GM21423 (cell line): ENCODE measurements at regions not wholly inside any gene's neighbourhood (a gene's known extent, or its start where the extent isn't known, plus 50 kb on each side); places are given as distances from the start of the nearest gene placed in this dataset.

Experiments used
- ATAC-seq: cut with Tn5 transposase; IDR thresholded peaks from one replicate; pipeline ENCODE4 v1.9.1; 2021; ENCODE audit warnings: mild to moderate bottlenecking, moderate library complexity; ENCODE audit not compliant: unreplicated experiment

DNA sequence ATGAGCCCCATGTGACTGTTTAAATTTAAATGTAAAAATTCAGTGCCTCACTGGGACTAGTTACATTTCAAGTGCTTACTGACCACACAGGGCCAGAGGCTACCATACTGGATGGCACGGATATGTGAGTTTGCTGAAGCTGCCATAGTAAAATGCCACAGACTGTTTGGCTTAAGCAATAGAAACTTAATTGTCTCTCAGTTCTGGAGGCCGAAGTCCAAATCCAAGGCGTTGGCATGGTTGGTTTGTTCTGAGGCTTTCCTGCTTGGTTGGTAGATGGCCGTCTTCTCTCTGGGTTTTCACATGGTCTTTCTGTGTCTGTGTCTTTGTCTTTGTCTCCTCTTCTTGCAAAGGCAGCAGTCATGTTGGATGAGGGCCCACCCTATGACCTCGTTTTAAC lies 878.9 kb upstream of the RBFOX1 start:
- no peak for ATAC-seq

GRCh38 chr16:6447021-6447790 lies 885.4 kb upstream of the RBFOX1 start:
- no peak for ATAC-seq

- no peak for ATAC-seq
Observed at GRCh38 chr16:6446370-6446769, 886.3 kb upstream of the RBFOX1 start.

DNA sequence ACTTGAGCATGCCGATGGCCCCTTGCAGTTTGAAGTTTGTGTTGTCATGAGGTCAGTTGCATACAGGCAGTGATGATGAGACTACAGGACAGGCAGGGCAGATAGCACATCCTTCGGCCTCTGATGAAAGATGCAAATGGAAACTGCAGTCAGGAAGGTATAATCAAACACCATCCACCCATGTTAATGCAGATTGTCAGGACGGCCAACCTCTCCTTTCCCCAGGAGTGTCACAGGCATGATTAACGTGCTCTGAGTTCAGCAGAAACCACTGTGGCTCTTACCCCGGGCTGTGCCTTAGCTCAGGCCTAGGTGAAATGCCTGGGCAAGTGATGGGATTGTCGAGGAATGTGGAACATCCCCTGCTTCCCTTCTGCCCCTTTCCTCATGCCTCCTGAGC lies 893.5 kb upstream of the RBFOX1 start:
- ATAC-seq = no peak

DNA sequence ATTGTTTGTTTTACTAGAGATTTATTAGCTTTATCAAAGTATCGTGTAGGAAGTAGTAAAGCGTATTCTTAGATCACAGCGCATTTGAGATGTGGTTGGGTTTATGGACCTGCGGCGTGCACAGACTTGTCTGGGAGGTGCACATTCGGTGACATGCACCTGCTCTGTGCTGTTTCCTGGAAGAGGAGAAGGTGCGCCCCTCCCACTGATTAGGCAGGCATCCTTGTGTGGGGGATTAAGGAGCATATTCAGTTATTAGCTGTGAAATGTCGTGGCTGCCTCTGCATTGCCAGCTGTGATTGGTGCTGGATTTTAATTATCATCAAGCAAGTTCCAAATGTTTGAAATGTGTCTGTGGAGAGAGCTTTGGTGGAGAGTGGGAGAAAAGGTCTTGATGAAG lies 903.8 kb upstream of the RBFOX1 start:
- no peak for ATAC-seq

- no peak for ATAC-seq
Observed at GRCh38 chr16:6427621-6428020, 905.0 kb upstream of the RBFOX1 start.

DNA sequence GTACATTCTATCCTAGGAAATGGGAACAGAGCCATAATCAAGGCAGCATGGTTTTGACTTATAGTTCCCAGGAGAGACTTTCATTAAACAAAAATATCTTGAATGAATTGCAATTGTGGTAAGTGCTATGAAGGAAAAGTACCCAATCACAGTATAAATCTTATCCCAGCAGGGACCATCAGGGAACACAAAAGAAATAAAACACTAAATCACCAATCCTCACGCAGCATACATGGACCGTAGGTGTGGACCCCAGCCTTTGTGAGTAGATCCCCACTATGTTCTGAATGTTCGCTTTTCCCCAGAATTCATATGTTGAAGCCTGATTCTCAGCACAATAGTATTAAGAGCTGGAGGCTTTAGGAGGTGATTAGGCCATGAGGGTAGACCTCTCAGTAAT lies 925.0 kb upstream of the RBFOX1 start:
- ATAC-seq = no peak

DNA sequence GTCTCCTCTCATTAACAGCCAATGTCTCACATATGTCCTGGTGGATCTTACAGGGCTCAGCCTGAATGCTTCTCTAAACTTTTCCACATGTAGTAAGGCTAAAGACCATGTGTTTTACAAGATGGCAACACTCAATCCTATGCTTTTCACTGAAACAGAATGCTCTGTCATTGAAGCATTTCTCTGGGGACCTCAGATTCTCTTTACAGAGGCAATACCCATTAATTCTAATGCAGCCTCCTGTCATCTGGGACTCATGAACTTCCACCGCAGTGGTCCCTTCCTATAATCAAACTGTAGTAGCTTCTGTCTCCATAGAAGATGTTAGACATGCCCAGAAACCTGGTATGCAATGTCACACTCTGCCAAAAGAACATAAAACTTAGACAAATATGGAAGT lies 926.6 kb upstream of the RBFOX1 start:
- ATAC-seq = no peak

GRCh38 chr16:6382924-6383459 lies 949.7 kb upstream of the RBFOX1 start:
- ATAC-seq = no peak

GRCh38 chr16:6381896-6382295 lies 950.7 kb upstream of the RBFOX1 start:
- no peak for ATAC-seq

GRCh38 chr16:6377956-6378355 lies 954.7 kb upstream of the RBFOX1 start:
- no peak for ATAC-seq

DNA sequence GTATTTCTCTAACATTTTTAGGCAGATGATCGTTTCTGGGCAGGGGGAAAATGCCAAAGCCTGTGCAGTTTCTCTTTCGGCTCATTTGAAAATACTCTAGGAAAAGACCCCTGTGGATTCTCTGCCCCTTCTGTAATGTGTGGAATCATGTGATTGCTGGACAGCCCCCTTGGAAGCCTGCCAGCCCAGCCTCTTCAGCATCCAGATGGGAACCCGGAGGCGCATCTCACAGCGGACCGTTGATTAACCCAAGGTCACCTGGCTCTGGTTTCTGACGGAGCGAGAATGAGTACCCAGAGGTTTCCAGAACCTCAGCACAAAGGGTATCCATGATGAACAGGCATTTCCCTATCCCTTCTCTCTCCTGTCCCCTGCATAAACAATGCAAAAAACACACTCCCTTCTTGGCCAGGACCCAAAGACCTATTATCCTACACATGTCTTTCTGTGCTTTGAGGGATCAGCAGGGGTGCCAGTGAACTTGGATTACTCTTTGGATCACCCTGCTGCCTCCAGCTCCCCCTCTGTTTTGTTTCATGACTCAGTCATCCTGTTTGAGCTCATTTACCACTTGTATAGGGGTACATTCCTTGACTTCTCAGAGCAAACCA lies 957.1 kb upstream of the RBFOX1 start:
- no peak for ATAC-seq

- ATAC-seq = no peak
Observed at GRCh38 chr16:6374821-6375220, 957.8 kb upstream of the RBFOX1 start.

GRCh38 chr16:6364846-6365245 lies 967.8 kb upstream of the RBFOX1 start:
- no peak for ATAC-seq

DNA sequence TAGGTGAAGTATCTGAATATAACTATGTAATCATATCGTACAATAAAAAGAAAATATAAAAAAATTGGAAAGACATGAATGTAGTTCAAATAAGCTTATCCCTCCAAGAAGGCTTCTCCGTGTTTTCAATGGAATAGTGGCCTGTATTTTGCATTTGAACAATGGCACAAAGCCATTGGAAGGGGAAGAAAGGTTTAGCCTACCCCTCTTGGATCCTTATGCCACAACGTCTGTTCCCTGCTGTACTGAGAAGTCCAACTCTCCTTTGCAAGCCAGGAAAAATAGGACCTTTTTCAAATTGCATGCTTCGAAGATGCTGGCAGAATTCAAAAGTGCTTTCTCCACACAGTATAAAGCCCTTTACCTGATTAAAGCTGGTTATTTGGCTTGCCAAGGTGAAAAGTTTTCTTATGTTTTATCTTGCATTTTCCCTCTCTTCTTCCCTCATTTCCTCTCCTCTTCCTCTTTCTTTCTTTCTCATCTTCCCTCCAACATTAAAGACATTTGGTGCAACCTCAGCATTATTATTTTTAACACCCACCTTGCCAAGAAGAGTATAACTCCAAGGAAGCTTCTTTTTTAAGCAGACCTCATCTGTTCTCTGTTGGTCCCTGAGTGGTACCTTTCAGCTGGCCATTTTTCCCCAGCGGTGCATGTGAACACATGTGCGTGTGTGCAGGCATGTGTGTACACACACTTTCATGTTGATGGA lies 968.6 kb upstream of the RBFOX1 start:
- ATAC-seq = no peak

GRCh38 chr16:6363396-6363795 lies 969.2 kb upstream of the RBFOX1 start:
- no peak for ATAC-seq

DNA sequence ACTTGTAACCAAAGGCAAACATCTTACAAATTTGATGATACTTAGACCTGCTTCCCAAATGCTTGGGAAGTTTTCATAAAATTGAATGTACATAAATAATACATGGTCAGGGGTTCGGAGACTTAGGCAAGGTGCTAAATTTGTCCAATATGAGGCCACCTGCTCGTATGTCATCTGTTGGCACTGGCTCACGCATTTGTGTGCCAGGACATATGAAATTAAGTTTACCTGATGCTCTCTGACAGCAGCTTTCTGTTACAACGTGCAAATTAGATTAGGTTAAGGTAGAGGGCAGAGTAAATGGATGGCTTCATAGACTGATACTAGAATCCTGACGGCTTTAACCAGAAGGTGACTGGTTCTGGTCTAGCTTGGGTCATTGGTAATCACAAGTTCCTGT lies 970.3 kb upstream of the RBFOX1 start:
- no peak for ATAC-seq

GRCh38 chr16:6360641-6361040 lies 972.0 kb upstream of the RBFOX1 start:
- no peak for ATAC-seq

DNA sequence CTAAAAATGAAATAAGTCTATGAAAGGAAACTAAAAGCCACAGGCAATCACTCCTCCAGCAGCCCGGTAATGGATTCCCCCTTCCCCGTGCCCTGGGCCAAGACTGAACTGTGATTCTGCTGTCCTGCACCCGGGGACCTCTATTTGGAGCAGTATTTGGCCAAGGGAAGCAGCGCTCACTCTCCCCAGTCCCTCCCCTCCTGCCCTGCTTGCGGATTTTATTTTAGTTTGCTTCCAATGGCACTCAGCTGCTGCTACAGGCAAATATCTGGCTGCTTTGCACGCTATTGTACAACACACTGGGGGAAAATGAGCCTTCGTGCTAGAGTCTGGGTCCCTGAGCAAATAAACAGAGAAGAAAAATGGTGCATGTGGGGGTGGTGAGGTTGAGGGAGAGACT lies 975.7 kb upstream of the RBFOX1 start:
- ATAC-seq = no peak

DNA sequence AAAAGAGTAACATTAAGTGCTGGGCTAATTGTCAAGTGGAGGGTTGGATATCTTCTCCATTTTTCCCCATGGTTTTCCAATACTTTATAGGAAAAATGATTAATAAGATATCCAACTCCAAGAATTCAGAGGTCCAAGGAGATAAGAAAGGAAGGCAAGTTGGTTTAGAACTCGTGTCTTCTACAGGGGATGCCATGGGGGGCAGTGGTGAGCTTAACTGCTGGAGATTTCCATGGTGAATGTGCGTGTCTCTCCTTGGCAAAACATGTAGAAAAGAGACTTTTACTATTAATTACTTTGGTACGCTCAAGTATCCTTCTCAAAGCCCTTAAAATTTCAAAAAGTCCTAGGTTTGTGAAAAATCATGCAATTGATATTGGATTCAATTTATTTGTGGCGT lies 982.9 kb upstream of the RBFOX1 start:
- ATAC-seq = no peak

- ATAC-seq = no peak
Observed at GRCh38 chr16:6345090-6345489, 987.6 kb upstream of the RBFOX1 start.

- ATAC-seq = no peak
Observed at GRCh38 chr16:6343157-6343556, 989.5 kb upstream of the RBFOX1 start.
